WI38 (cell line): ENCODE measurements at regions not wholly inside any gene's neighbourhood (a gene's known extent, or its start where the extent isn't known, plus 50 kb on each side); places are given as distances from the start of the nearest gene placed in this dataset.
"Not testable (repeated sequence)": the region's sequence is repeated elsewhere in the genome, so short reads cannot be mapped to it uniquely, and the experiment has no call there.

Experiments
- H3K4me3 ChIP-seq: 2 replicates; pipeline ENCODE4 v1.5.1; 2011; ENCODE audit warnings: low read depth, mild to moderate bottlenecking, control low read depth, low read length
- TF ChIP-seq, protein P1 (sequence below): IDR thresholded peaks from 2 replicates; pipeline ENCODE4 v1.5.1; 2012; ENCODE audit warnings: low read depth, mild to moderate bottlenecking, control low read depth, low read length

GRCh38 chr20:4326195-4327065 lies 77.3 kb upstream of the ADRA1D start:
- TF ChIP-seq, protein P1, sequence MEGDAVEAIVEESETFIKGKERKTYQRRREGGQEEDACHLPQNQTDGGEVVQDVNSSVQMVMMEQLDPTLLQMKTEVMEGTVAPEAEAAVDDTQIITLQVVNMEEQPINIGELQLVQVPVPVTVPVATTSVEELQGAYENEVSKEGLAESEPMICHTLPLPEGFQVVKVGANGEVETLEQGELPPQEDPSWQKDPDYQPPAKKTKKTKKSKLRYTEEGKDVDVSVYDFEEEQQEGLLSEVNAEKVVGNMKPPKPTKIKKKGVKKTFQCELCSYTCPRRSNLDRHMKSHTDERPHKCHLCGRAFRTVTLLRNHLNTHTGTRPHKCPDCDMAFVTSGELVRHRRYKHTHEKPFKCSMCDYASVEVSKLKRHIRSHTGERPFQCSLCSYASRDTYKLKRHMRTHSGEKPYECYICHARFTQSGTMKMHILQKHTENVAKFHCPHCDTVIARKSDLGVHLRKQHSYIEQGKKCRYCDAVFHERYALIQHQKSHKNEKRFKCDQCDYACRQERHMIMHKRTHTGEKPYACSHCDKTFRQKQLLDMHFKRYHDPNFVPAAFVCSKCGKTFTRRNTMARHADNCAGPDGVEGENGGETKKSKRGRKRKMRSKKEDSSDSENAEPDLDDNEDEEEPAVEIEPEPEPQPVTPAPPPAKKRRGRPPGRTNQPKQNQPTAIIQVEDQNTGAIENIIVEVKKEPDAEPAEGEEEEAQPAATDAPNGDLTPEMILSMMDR, result no peak
- H3K4me3 ChIP-seq, result no peak overlapping the region

DNA sequence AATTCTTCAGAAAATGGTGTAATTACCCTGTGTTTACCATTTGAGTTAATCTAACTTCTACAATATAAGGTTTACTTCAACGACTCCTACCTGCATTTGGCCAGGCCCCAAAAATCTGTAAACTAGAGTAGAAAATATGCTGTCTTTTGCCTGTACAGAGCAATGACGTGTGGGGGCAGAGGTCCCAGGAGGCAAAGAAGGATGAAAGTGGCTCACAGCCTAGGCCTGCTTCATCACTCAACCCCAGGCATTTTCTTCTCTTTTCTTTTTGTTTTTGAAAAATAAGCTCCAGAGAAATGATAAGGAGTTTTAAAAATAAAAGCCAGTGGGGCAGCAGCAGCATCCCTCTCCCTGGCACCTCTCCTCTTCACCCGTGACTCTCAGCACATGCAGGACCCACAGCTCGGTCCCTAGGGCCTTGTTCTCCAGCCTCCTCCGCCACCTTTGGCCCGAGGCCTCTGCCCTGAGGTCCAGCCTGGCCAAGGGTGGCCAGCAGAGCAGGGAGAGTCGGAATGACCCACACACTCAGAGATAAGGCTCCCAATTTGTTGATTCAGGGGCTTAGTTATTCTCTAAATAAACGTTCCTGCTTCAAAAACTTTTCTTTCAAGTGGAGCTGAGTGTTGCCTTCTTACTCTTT lies 76.6 kb upstream of the ADRA1D start:
- TF ChIP-seq, protein P1, result no peak
- no peak overlapping the region for H3K4me3 ChIP-seq

DNA sequence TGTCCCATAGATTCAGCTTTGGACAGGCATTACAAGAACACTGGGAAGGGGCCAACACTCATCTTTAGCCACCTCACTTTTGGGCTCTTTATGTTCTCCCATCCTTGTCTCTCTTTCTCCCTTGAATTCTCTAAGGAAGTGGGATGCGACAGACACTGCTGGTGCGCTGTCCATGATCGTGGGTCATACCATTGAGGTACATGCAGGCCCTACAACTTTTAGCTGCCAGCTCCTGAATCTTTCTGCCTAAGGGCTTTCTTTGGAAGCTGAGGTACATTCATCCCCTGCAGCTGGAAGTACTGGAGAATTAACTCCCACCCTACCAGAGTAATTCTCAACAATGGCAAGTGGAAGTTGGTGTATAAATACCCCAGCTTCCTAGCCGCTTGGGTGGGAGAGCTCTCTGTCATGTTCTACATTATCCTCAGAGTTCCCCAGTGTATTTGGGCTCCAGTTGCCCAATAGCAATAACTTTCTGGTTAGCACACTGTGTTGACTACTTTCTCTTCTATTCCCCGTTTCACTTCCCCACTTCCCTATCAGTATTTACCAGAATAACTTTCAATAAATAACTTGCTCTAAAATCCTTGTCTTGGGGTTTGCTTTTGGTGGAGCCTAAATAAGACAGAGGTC lies 75.6 kb upstream of the ADRA1D start:
- H3K4me3 ChIP-seq, result no peak overlapping the region
- TF ChIP-seq, protein P1, result no peak

GRCh38 chr20:4322499-4322898 lies 73.4 kb upstream of the ADRA1D start:
- no peak overlapping the region for H3K4me3 ChIP-seq

GRCh38 chr20:4320291-4320690 lies 71.2 kb upstream of the ADRA1D start:
- TF ChIP-seq, protein P1, result no peak
- no peak overlapping the region for H3K4me3 ChIP-seq

More at GRCh38 chr20:4322499-4322898, 73.4 kb upstream of the ADRA1D start:
- TF ChIP-seq, protein P1, result no peak

GRCh38 chr20:4318891-4319290 lies 69.8 kb upstream of the ADRA1D start:
- H3K4me3 ChIP-seq, result no peak overlapping the region
- TF ChIP-seq, protein P1, result no peak

- not testable (repeated sequence) for H3K4me3 ChIP-seq
Measured at GRCh38 chr20:4310616-4311015, 61.5 kb upstream of the ADRA1D start.
